ENCODE measurements at regions not wholly inside any gene's neighbourhood (a gene's known extent, or its start where the extent isn't known, plus 50 kb on each side); places are given as distances from the start of the nearest gene placed in this dataset.

GRCh38 chr6:19320111-19320581 is 517.0 kb upstream of the ID4 start:
- no peak for TF ChIP-seq MAX (IDR thresholded peaks at IDR 0.05)
- no peak for TF ChIP-seq NFIC (IDR thresholded peaks at IDR 0.05)
- TF ChIP-seq ZBTB7A (IDR thresholded peaks at IDR 0.05; ENCODE audit: low read depth): no peak
- TF ChIP-seq EP300 (IDR thresholded peaks at IDR 0.05; ENCODE audit: borderline replicate concordance): no peak
